Neural progenitor cell (in vitro differentiated cells): ENCODE measurements at regions not wholly inside any gene's neighbourhood (a gene's known extent, or its start where the extent isn't known, plus 50 kb on each side); places are given as distances from the start of the nearest gene placed in this dataset.

Experiments
- CTCF ChIP-seq: fragments of 200-600 bp; sonication (generic); IDR thresholded peaks from 2 replicates; pipeline ENCODE4 v1.5.1; 2017; ENCODE audit warnings: antibody characterized with exemption, mild to moderate bottlenecking
- EZH2 ChIP-seq: fragments of 200-600 bp; sonication (generic); IDR thresholded peaks from 2 replicates; pipeline ENCODE4 v1.6.1; 2017; ENCODE audit warnings: antibody characterized with exemption, mild to moderate bottlenecking, moderate library complexity
- EZH2phosphoT487 ChIP-seq: fragments of 200-600 bp; sonication (generic); IDR thresholded peaks from 2 replicates; pipeline ENCODE4 v1.6.1; 2017; ENCODE audit warnings: antibody characterized with exemption

GRCh38 chr7:136527554-136527953 lies 340.9 kb upstream of the CHRM2 start:
- TF ChIP-seq CTCF (no peak), EZH2phosphoT487 (no peak), EZH2 (no peak)
